ENCODE measurements at regions not wholly inside any gene's neighbourhood (a gene's known extent, or its start where the extent isn't known, plus 50 kb on each side); places are given as distances from the start of the nearest gene placed in this dataset.
"Not testable (repeated sequence)": the region's sequence is repeated elsewhere in the genome, so short reads cannot be mapped to it uniquely, and the experiment has no call there.

- Histone ChIP-seq H3K79me2 (ENCODE audit: control insufficient read depth, low read length) (no peaks in the 10 kb centered on the region), H3K9me2 (replicated peaks; ENCODE audit: control insufficient read depth, low read length) (no peaks in the 10 kb centered on the region), H3K27me3 (ENCODE audit: control insufficient read depth, low read length) (no peaks in the 10 kb centered on the region), H3F3A (ENCODE audit: control insufficient read depth, insufficient read depth) (no peaks in the 10 kb centered on the region), H4K20me1 (ENCODE audit: control insufficient read depth, insufficient read depth, low read depth, low read length) (no peaks in the 10 kb centered on the region), H3K27ac (ENCODE audit: low read depth, low read length) (no peak overlapping the region), H3K9me3 (ENCODE audit: control insufficient read depth, insufficient read depth, low read length) (no peaks in the 10 kb centered on the region), H3K4me1 (ENCODE audit: control insufficient read depth, low read length) (no peaks in the 10 kb centered on the region), H3K4me3 (ENCODE audit: low read length) (no peak overlapping the region), H3K4me2 (ENCODE audit: low read length) (no peak overlapping the region), H3K36me3 (ENCODE audit: control insufficient read depth, low read length) (no peaks in the 10 kb centered on the region)
- TF ChIP-seq EZH2phosphoT487 (IDR thresholded peaks at IDR 0.05; ENCODE audit: borderline replicate concordance, low read length) (no peak), CTCF (IDR thresholded peaks at IDR 0.05; ENCODE audit: low read depth, low read length, poor library complexity, severe bottlenecking) (no peak)
These were observed 69.3 kb upstream of the WARS2 start for GRCh38 chr1:119209596-119210295.

GRCh38 chr1:119210296-119210649, 69.8 kb upstream of the WARS2 start:
- no peaks in the 10 kb centered on the region for H3K79me2 ChIP-seq (ENCODE audit: control insufficient read depth, low read length)
- H3K4me3 ChIP-seq (ENCODE audit: low read length), result no peak overlapping the region
- H4K20me1 ChIP-seq (ENCODE audit: control insufficient read depth, insufficient read depth, low read depth, low read length), result no peaks in the 10 kb centered on the region
- no peaks in the 10 kb centered on the region for H3K4me1 ChIP-seq (ENCODE audit: control insufficient read depth, low read length)
- H3K27me3 ChIP-seq (ENCODE audit: control insufficient read depth, low read length), result no peaks in the 10 kb centered on the region
- H3K27ac ChIP-seq (ENCODE audit: low read depth, low read length), result no peak overlapping the region
- no peaks in the 10 kb centered on the region for H3K36me3 ChIP-seq (ENCODE audit: control insufficient read depth, low read length)
- no peak overlapping the region for H3K4me2 ChIP-seq (ENCODE audit: low read length)
- no peaks in the 10 kb centered on the region for H3F3A ChIP-seq (ENCODE audit: control insufficient read depth, insufficient read depth)
- H3K9me3 ChIP-seq (ENCODE audit: control insufficient read depth, insufficient read depth, low read length), result no peaks in the 10 kb centered on the region
- H3K9me2 ChIP-seq (replicated peaks; ENCODE audit: control insufficient read depth, low read length), result no peaks in the 10 kb centered on the region
- TF ChIP-seq EZH2phosphoT487 (IDR thresholded peaks at IDR 0.05; ENCODE audit: borderline replicate concordance, low read length) (no peak), CTCF (IDR thresholded peaks at IDR 0.05; ENCODE audit: low read depth, low read length, poor library complexity, severe bottlenecking) (no peak)

- not testable (repeated sequence) for H3K9me2 ChIP-seq (replicated peaks; ENCODE audit: control insufficient read depth, low read length); H4K20me1 ChIP-seq (ENCODE audit: control insufficient read depth, insufficient read depth, low read depth, low read length); H3K36me3 ChIP-seq (ENCODE audit: control insufficient read depth, low read length); H3K4me3 ChIP-seq (ENCODE audit: low read length); H3K79me2 ChIP-seq (ENCODE audit: control insufficient read depth, low read length); H3K27me3 ChIP-seq (ENCODE audit: control insufficient read depth, low read length); H3K9me3 ChIP-seq (ENCODE audit: control insufficient read depth, insufficient read depth, low read length); H3K27ac ChIP-seq (ENCODE audit: low read depth, low read length); H3F3A ChIP-seq (ENCODE audit: control insufficient read depth, insufficient read depth); H3K4me1 ChIP-seq (ENCODE audit: control insufficient read depth, low read length); H3K4me2 ChIP-seq (ENCODE audit: low read length)
These were observed 72.8 kb upstream of the WARS2 start for GRCh38 chr1:119213213-119213612.

GRCh38 chr1:119214961-119215360, 74.5 kb upstream of the WARS2 start:
- not testable (repeated sequence) for H3K79me2 ChIP-seq (ENCODE audit: control insufficient read depth, low read length); H3K4me2 ChIP-seq (ENCODE audit: low read length); H3K4me1 ChIP-seq (ENCODE audit: control insufficient read depth, low read length); H3K4me3 ChIP-seq (ENCODE audit: low read length); H3K27me3 ChIP-seq (ENCODE audit: control insufficient read depth, low read length); H3K9me2 ChIP-seq (replicated peaks; ENCODE audit: control insufficient read depth, low read length); H3K36me3 ChIP-seq (ENCODE audit: control insufficient read depth, low read length); H4K20me1 ChIP-seq (ENCODE audit: control insufficient read depth, insufficient read depth, low read depth, low read length); H3K9me3 ChIP-seq (ENCODE audit: control insufficient read depth, insufficient read depth, low read length); H3K27ac ChIP-seq (ENCODE audit: low read depth, low read length); H3F3A ChIP-seq (ENCODE audit: control insufficient read depth, insufficient read depth)

Measured in DOHH2 (cell line).